Heart right ventricle (tissue), 16 donors: ENCODE measurements at regions not wholly inside any gene's neighbourhood (a gene's known extent, or its start where the extent isn't known, plus 50 kb on each side); places are given as distances from the start of the nearest gene placed in this dataset.
A peak's percentile ranks its signal among the peaks of the same experiment; 100 is the strongest.

Source experiments
- ATAC-seq, 8 donors: fragments of 200-7000 bp; cut with Tn5 transposase; one replicate each; pipeline ENCODE4 v1.9.1; 2020; ENCODE audit warnings: mild to moderate bottlenecking in 8 of 8, moderate library complexity in 8 of 8, moderate number of reproducible peaks in 1 of 8
- DNase-seq, 2 donors: peaks; one replicate each; pipeline ENCODE4 v3.0.0-alpha.2; 2020
- H3K27ac ChIP-seq, 10 donors: fragments of 200-600 bp; sonication (generic) in 2 of 10; one replicate each; pipeline versions ENCODE4 v1.5.0 to v1.8.0; 2020 to 2022; ENCODE audit warnings: mild to moderate bottlenecking in 3 of 10
- H3K27me3 ChIP-seq, 7 donors: fragments of 200-600 bp; one replicate each; pipeline ENCODE4 v1.8.0; 2021 to 2022; ENCODE audit warnings: mild to moderate bottlenecking in 2 of 7
- H3K36me3 ChIP-seq, 9 donors: fragments of 200-600 bp; sonication (generic) in 1 of 9; one replicate each; pipeline versions ENCODE4 v1.5.0 to v1.8.0; 2020 to 2022; ENCODE audit warnings: mild to moderate bottlenecking in 2 of 9
- H3K4me1 ChIP-seq, 9 donors: fragments of 200-600 bp; sonication (generic) in 1 of 9; one replicate each; pipeline versions ENCODE4 v1.5.0 to v1.8.0; 2020 to 2022; ENCODE audit warnings: mild to moderate bottlenecking in 4 of 9
- H3K4me3 ChIP-seq, 10 donors: fragments of 200-600 bp; sonication (generic) in 2 of 10; one replicate each; pipeline versions ENCODE4 v1.5.0 to v1.8.0; 2020 to 2022; ENCODE audit warnings: mild to moderate bottlenecking in 7 of 10, moderate library complexity in 2 of 10
- H3K9me3 ChIP-seq, 11 donors: fragments of 200-600 bp in 10 of 11; sonication (generic) in 2 of 11; one replicate each; pipeline versions ENCODE4 v1.5.0 to v1.8.0; 2013 to 2022; ENCODE audit warnings: mild to moderate bottlenecking in 2 of 11, control low read depth in 1 of 11, moderate library complexity in 1 of 11
- CTCF ChIP-seq, 9 donors: fragments of 200-600 bp; sonication (generic) in 2 of 9; IDR thresholded peaks; one replicate each; pipeline versions ENCODE4 v1.5.0 to v1.8.0; 2021 to 2022; ENCODE audit warnings: antibody characterized with exemption in 9 of 9, mild to moderate bottlenecking in 5 of 9, moderate library complexity in 1 of 9
- WGBS, 2 donors: extraction: QIAGEN DNeasy Blood & Tissue Kit; methylation state at CpG; one replicate each; pipeline ENCODE4 v1.1.7; 2013; ENCODE audit warnings: inconsistent platforms in 1 of 2; 5-methylcytosine and 5-hydroxymethylcytosine counted together
- intact Hi-C, 10 donors: fragments of 100-400 bp; cut with DNase I; formaldehyde crosslinking; loops; one replicate each; pipeline versions ENCODE4 v1.11.1 to v1.14.2; 2022
- donor health status: Arrhythmogenic right ventricular cardiomyopathy.
- donor health status: ischemic (EF 13 %, LVEDD 7.1; RV severe dilation, severe dysfunction).
- donor health status: healthy with polysubstance abuse.
- donor health status: DM: no; HTN: yes; CAD: no.
- donor health status: DM: no; HTN: no; CAD: no.
- donor health status: ischemic (EF 25% LVEDD 6.9; RV normal size, moderate dysfunction).
- donor health status: ischemic (EF 25% LVEDD 5.7; RV mildly dilated, moderate dysfunction).
- donor health status: healthy.
- donor health status: DM: yes; HTN: yes; CAD: no.
- donor health status: Ischemic cardiomyopathy.
- donor health status: ischemic (EF 35%, LVEDD 5.7; RV mildly dilated, moderate dysfunction).
- donor health status: nonischemic (EF 11% LVEDD 7.7; RV severe dilation, severe dysfunction).
- donor health status: DM: yes; HTN: yes; CAD: no.
- donor health status: PGD.
- donor health status: ischemic (EF 29% LVEDD 5.4; RV normal size, mild dysfunction).
- donor health status: nonischemic (EF 23%, LVEDD 6.1; RV moderate dilation, normal function).

DNA sequence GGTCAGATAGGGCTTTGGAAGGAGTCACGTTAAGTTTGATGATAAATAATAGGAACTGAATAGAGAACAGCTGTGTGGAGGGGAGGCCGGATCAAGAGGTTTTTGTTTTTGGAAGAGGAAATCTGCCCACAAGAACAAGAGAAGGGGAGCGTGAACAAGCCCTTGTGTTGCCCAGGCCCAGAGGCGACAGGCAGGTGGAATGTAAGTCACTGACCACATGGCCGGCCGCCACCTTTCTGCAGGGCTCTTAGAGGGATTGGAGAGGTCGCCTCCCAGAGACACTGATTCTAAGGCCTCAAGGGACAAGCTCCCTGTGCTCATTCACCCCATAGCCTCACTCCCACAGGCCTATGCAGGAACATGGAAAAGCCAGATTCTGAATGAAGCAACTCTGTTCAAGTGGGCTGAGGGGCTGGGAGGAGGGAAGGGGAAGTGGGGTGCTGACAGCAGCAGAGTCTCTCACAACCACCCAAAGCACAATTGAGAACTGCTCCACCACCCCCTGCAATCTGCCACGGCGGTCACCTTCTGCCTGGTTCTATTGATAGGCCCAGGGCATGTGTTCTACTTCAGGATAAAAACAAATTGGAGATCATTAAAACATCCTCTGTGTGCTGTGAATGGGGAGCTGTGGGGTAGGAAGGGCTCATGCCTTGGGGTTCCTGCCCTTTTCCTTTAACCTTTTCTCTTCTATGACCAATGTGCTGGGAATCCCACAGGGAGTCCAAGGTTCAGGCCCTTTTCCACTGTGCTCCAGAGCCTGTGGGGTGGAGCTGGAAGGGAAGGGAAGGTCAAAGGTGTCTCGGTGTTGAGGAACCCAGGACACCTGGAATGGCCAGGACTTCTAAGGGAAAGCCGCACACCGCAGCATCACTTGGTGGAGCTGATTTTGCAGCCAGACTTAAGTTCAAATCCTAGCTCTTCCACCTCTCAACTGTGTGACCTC lies 63.3 kb upstream of the PARP1 start:
- WGBS, 2 donors = 89 to 91% methylated on average over 12 of the region's 12 CpGs
- TF ChIP-seq CTCF (IDR thresholded peaks at IDR 0.05) = no peak

GRCh38 chr1:226473325-226473724 lies 65.4 kb upstream of the PARP1 start:
- DNase-seq (no peak), ATAC-seq (peak in 2 of 8 donors; percentile 8 to 22)
- peaks cover 0 to 11% (median 0%) of the 10 kb centered on the region in 9 donors for H3K4me1 ChIP-seq
- no peak for TF ChIP-seq CTCF (IDR thresholded peaks at IDR 0.05)
- intact Hi-C loops = loop anchor here in 1 of 10 donors (5.0 kb wide), 1 partner anchor 49 kb away; no protein-coding TSS in a partner anchor
- no peaks in the 10 kb centered on the region for H3K27me3 ChIP-seq
- H3K27ac ChIP-seq = no peak overlapping the region
- H3K9me3 ChIP-seq = no peaks in the 10 kb centered on the region
- no peaks in the 10 kb centered on the region for H3K36me3 ChIP-seq
- 77 to 78% methylated on average over 5 of the region's 5 CpGs for WGBS, 2 donors
- no peak overlapping the region for H3K4me3 ChIP-seq

More for the DNA sequence above, 63.3 kb upstream of the PARP1 start:
- DNase-seq (no peak), ATAC-seq (no peak)
- intact Hi-C loops = loop anchor here in 1 of 10 donors (5.0 kb wide), 1 partner anchor 51 kb away; no protein-coding TSS in a partner anchor
- Histone ChIP-seq H3K4me1 (peaks cover 0 to 11% (median 0%) of the 10 kb centered on the region in 9 donors), H3K27ac (no peak overlapping the region), H3K27me3 (no peaks in the 10 kb centered on the region), H3K4me3 (no peak overlapping the region), H3K9me3 (no peaks in the 10 kb centered on the region), H3K36me3 (no peaks in the 10 kb centered on the region)

- ATAC-seq (no peak), DNase-seq (no peak)
- intact Hi-C loops = loop anchor here in 1 of 10 donors (5.0 kb wide), 1 partner anchor 48 kb away; no protein-coding TSS in a partner anchor
- Histone ChIP-seq H3K27ac (no peak overlapping the region), H3K4me3 (no peak overlapping the region), H3K4me1 (peaks cover 0 to 11% (median 0%) of the 10 kb centered on the region in 9 donors), H3K9me3 (no peaks in the 10 kb centered on the region), H3K27me3 (peaks cover 0 to 4% (median 0%) of the 10 kb centered on the region in 7 donors), H3K36me3 (no peaks in the 10 kb centered on the region)
- TF ChIP-seq CTCF (IDR thresholded peaks at IDR 0.05) = no peak
- WGBS, 2 donors = 75 to 78% methylated on average over 3 of the region's 3 CpGs
These were observed 66.1 kb upstream of the PARP1 start for GRCh38 chr1:226474041-226474440.

GRCh38 chr1:226474443-226475141 lies 66.7 kb upstream of the PARP1 start:
- peak in 4 of 8 donors; percentile 11 to 38 (median 26) for ATAC-seq
- Histone ChIP-seq H3K27ac (no peak overlapping the region), H3K9me3 (no peaks in the 10 kb centered on the region), H3K36me3 (no peaks in the 10 kb centered on the region), H3K27me3 (peaks cover 0 to 4% (median 0%) of the 10 kb centered on the region in 7 donors), H3K4me3 (no peak overlapping the region), H3K4me1 (peaks cover 0 to 11% (median 0%) of the 10 kb centered on the region in 9 donors)
- WGBS, 2 donors = 44 to 53% methylated on average over 5 of the region's 5 CpGs
- TF ChIP-seq CTCF (IDR thresholded peaks at IDR 0.05) = no peak
- no peak for DNase-seq
- intact Hi-C loops = loop anchor here in 1 of 10 donors (5.0 kb wide), 1 partner anchor 48 kb away; no protein-coding TSS in a partner anchor
